ENCODE measurements at regions not wholly inside any gene's neighbourhood (a gene's known extent, or its start where the extent isn't known, plus 50 kb on each side); places are given as distances from the start of the nearest gene placed in this dataset.

DNA sequence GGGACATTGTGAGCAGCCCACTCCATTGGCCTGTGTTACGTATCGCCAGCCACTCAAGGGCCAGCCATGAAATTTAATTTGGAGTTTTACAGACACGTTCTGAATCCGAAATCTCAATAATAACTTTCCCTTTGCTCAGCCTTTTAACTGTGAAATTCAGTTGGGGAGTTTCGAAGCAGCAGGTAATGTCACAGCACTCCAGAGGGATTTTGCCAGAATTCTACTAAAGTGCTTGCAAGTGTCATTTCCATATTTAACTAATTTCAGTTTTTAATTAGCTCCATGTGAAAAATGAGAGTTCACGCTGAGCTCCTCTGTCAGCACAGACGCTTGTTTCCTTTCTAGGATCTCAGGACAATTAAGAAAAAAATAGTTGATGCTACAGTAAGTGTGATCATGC is 267.1 kb upstream of the WWC1 start:
- intact Hi-C loops (cut with micrococcal nuclease; ENCODE audit: unreplicated experiment) (no loop called here), in situ Hi-C loops (cut with MboI) (no loop called here)
- SMC1A ChIA-PET (ENCODE audit: uncharacterized antibody, unreplicated experiment), result no interaction called here
- H3K79me2 ChIP-seq (ENCODE audit: control insufficient read depth, insufficient read depth, low read length), result no peaks in the 10 kb centered on the region
- no peak overlapping the region for H3K27ac ChIP-seq (ENCODE audit: control insufficient read depth, insufficient read depth)
- no peak for FAIRE-seq
- no peaks in the 10 kb centered on the region for H3K9me3 ChIP-seq (replicated peaks; ENCODE audit: control insufficient read depth, insufficient read depth, low read length)
- H3K4me2 ChIP-seq (ENCODE audit: control insufficient read depth, insufficient read depth), result no peak overlapping the region
- WGBS (ENCODE audit: insufficient coverage, insufficient replicate concordance, low lambda C conversion rate, missing lambda C conversion rate), result 44% methylated on average over 7 of the region's 7 CpGs
- H3K4me3 ChIP-seq, result no peak overlapping the region
- CTCF ChIA-PET, result no interaction called here
- DNase-seq (ENCODE audit: low read depth, low spot score), result no peak
- H3K4me1 ChIP-seq (ENCODE audit: control insufficient read depth, insufficient read depth, low read length), result no peaks in the 10 kb centered on the region
- no TSS peak for BruUV-seq (replicated peaks)
- RAD21 ChIA-PET (ENCODE audit: unreplicated experiment), result no interaction called here
- no peak for ATAC-seq
- no peak overlapping the region for H2AFZ ChIP-seq (ENCODE audit: control insufficient read depth, low read depth, low read length)
- no peaks in the 10 kb centered on the region; the same call in 1 of the 2 replicates for H4K20me1 ChIP-seq (ENCODE audit: control insufficient read depth, insufficient read depth)
- H3K9ac ChIP-seq (ENCODE audit: control insufficient read depth, insufficient read depth, low read length), result no peak overlapping the region
- no peaks in the 10 kb centered on the region for H3K36me3 ChIP-seq (ENCODE audit: control insufficient read depth in 2 of 2, insufficient read depth in 2 of 2, low read length in 1 of 2)
- POLR2A ChIA-PET, result no interaction called here
- H3K27me3 ChIP-seq (replicated peaks in 1 of 2; ENCODE audit: control insufficient read depth in 2 of 2, insufficient read depth in 2 of 2, low read length in 1 of 2), result no peaks in the 10 kb centered on the region; a peak in 1 of 4 replicates
- TF ChIP-seq MEF2A (IDR thresholded peaks at IDR 0.05; ENCODE audit: insufficient read depth, low read depth, low read length), result no peak
- TF ChIP-seq FOS (IDR thresholded peaks at IDR 0.05; ENCODE audit: borderline replicate concordance, extremely low read depth, insufficient read length), result no peak
- TF ChIP-seq HCFC1 (IDR thresholded peaks at IDR 0.05; ENCODE audit: low read length), result no peak
- TF ChIP-seq, protein P1, sequence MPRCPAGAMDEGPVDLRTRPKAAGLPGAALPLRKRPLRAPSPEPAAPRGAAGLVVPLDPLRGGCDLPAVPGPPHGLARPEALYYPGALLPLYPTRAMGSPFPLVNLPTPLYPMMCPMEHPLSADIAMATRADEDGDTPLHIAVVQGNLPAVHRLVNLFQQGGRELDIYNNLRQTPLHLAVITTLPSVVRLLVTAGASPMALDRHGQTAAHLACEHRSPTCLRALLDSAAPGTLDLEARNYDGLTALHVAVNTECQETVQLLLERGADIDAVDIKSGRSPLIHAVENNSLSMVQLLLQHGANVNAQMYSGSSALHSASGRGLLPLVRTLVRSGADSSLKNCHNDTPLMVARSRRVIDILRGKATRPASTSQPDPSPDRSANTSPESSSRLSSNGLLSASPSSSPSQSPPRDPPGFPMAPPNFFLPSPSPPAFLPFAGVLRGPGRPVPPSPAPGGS (IDR thresholded peaks at IDR 0.05; ENCODE audit: borderline replicate concordance, insufficient read depth, low read depth, low read length, poor library complexity, severe bottlenecking), result no peak
- TF ChIP-seq, protein P2, sequence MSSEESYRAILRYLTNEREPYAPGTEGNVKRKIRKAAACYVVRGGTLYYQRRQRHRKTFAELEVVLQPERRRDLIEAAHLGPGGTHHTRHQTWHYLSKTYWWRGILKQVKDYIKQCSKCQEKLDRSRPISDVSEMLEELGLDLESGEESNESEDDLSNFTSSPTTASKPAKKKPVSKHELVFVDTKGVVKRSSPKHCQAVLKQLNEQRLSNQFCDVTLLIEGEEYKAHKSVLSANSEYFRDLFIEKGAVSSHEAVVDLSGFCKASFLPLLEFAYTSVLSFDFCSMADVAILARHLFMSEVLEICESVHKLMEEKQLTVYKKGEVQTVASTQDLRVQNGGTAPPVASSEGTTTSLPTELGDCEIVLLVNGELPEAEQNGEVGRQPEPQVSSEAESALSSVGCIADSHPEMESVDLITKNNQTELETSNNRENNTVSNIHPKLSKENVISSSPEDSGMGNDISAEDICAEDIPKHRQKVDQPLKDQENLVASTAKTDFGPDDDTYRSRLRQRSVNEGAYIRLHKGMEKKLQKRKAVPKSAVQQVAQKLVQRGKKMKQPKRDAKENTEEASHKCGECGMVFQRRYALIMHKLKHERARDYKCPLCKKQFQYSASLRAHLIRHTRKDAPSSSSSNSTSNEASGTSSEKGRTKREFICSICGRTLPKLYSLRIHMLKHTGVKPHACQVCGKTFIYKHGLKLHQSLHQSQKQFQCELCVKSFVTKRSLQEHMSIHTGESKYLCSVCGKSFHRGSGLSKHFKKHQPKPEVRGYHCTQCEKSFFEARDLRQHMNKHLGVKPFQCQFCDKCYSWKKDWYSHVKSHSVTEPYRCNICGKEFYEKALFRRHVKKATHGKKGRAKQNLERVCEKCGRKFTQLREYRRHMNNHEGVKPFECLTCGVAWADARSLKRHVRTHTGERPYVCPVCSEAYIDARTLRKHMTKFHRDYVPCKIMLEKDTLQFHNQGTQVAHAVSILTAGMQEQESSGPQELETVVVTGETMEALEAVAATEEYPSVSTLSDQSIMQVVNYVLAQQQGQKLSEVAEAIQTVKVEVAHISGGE (CRISPR knock-in tag; IDR thresholded peaks at IDR 0.05), result no peak
- no peak for TF ChIP-seq HDGF (IDR thresholded peaks at IDR 0.05)
- no peak for TF ChIP-seq CBX3 (IDR thresholded peaks at IDR 0.05; ENCODE audit: borderline replicate concordance, low read depth)
- no peak for TF ChIP-seq EED (IDR thresholded peaks at IDR 0.05; ENCODE audit: low read depth)
- no peak for TF ChIP-seq NFIC (IDR thresholded peaks at IDR 0.05; ENCODE audit: low read depth, low read length)
- TF ChIP-seq ETV6 (conservative IDR thresholded peaks at IDR 0.05 in 1 of 2, IDR thresholded peaks at IDR 0.05 in 1 of 2; ENCODE audit: borderline replicate concordance in 1 of 2, low read depth in 1 of 2), result no peak
- TF ChIP-seq LARP7 (IDR thresholded peaks at IDR 0.05), result no peak
- TF ChIP-seq CHD1 (IDR thresholded peaks at IDR 0.05; ENCODE audit: low read depth, low read length), result no peak
- no peak for TF ChIP-seq SREBF2 (IDR thresholded peaks at IDR 0.05; ENCODE audit: low read length)
- TF ChIP-seq TCF3 (IDR thresholded peaks at IDR 0.05; ENCODE audit: borderline replicate concordance, insufficient read depth, low read depth, low read length), result no peak
- no peak for TF ChIP-seq RAD21 (IDR thresholded peaks at IDR 0.05; ENCODE audit: insufficient read depth, low read depth, low read length)
- TF ChIP-seq GABPA (IDR thresholded peaks at IDR 0.05; ENCODE audit: low read depth), result no peak
- TF ChIP-seq SREBF1 (IDR thresholded peaks at IDR 0.05; ENCODE audit: low read length), result no peak
- no peak for TF ChIP-seq PAX8 (IDR thresholded peaks at IDR 0.05)
- no peak for TF ChIP-seq NFYA (IDR thresholded peaks at IDR 0.05; ENCODE audit: borderline replicate concordance, low read depth, low read length)
- TF ChIP-seq, protein P3, sequence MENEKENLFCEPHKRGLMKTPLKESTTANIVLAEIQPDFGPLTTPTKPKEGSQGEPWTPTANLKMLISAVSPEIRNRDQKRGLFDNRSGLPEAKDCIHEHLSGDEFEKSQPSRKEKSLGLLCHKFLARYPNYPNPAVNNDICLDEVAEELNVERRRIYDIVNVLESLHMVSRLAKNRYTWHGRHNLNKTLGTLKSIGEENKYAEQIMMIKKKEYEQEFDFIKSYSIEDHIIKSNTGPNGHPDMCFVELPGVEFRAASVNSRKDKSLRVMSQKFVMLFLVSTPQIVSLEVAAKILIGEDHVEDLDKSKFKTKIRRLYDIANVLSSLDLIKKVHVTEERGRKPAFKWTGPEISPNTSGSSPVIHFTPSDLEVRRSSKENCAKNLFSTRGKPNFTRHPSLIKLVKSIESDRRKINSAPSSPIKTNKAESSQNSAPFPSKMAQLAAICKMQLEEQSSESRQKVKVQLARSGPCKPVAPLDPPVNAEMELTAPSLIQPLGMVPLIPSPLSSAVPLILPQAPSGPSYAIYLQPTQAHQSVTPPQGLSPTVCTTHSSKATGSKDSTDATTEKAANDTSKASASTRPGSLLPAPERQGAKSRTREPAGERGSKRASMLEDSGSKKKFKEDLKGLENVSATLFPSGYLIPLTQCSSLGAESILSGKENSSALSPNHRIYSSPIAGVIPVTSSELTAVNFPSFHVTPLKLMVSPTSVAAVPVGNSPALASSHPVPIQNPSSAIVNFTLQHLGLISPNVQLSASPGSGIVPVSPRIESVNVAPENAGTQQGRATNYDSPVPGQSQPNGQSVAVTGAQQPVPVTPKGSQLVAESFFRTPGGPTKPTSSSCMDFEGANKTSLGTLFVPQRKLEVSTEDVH (IDR thresholded peaks at IDR 0.05; ENCODE audit: low read depth, partially characterized antibody), result no peak

All from GM12878 (cell line).